B cell (primary cell): ENCODE measurements at regions not wholly inside any gene's neighbourhood (a gene's known extent, or its start where the extent isn't known, plus 50 kb on each side); places are given as distances from the start of the nearest gene placed in this dataset.

Experiments
- ATAC-seq: fragments of 200-7000 bp; cut with Tn5 transposase; one replicate; pipeline ENCODE4 v1.10.0; 2021; ENCODE audit warnings: low read depth, mild to moderate bottlenecking, moderate number of reproducible peaks, moderate library complexity
- CTCF ChIA-PET: fragments of 350-600 bp; sonication (Branson Sonifier 250); formaldehyde crosslinking; loops from one replicate; lab custom pipeline; 2021; ENCODE audit warnings: antibody characterized with exemption, inconsistent platforms; lab: Charles Lee
- POLR2A ChIA-PET: fragments of 350-600 bp; sonication (Branson Sonifier 250); formaldehyde crosslinking; loops from one replicate; lab custom pipeline; 2021; ENCODE audit warnings: antibody characterized with exemption; lab: Charles Lee
- DNase-seq: peaks from one replicate; pipeline ENCODE4 v3.0.0; 2013
- H2AFZ ChIP-seq: 2 replicates; pipeline ENCODE4 v1.6.1; 2012; ENCODE audit warnings: mild to moderate bottlenecking, low read depth, low read length; ENCODE audit not compliant: insufficient read depth, poor library complexity, severe bottlenecking
- H3K27ac ChIP-seq, 2 donors: 1 replicate in 1 of 2; 2 replicates in 1 of 2; pipeline ENCODE4 v1.5.1; 2012 to 2013; ENCODE audit warnings: low read length in 2 of 2, mild to moderate bottlenecking in 2 of 2, moderate library complexity in 1 of 2
- H3K27me3 ChIP-seq, 4 experiments: fragments of 200-600 bp in 1 of 4; sonication (generic) in 1 of 4; replicated peaks in 1 of 4; 1 replicate in 2 of 4; 2 replicates in 2 of 4; pipeline versions ENCODE4 v1.6.1 to v1.7.0; 2013 to 2016; ENCODE audit warnings: low read length in 3 of 4, mild to moderate bottlenecking in 2 of 4, mixed read lengths in 1 of 4, moderate library complexity in 1 of 4; ENCODE audit not compliant: insufficient read depth in 4 of 4, control insufficient read depth in 3 of 4; ENCODE audit errors: control extremely low read depth in 1 of 4
- H3K36me3 ChIP-seq, 2 experiments: replicated peaks in 1 of 2; 1 replicate in 1 of 2; 2 replicates in 1 of 2; pipeline versions ENCODE4 v1.6.1 to v1.7.1; 2013; ENCODE audit warnings: low read length in 1 of 2; ENCODE audit not compliant: insufficient read depth in 2 of 2, control insufficient read depth in 1 of 2; ENCODE audit errors: control extremely low read depth in 1 of 2, extremely low read depth in 1 of 2
- H3K4me1 ChIP-seq, 2 donors: fragments of 200-600 bp in 1 of 2; sonication (generic) in 1 of 2; 1 replicate in 1 of 2; 2 replicates in 1 of 2; pipeline versions ENCODE4 v1.5.1 to v1.6.1; 2013 to 2017; ENCODE audit warnings: low read length in 2 of 2; ENCODE audit not compliant: control insufficient read depth in 2 of 2, insufficient read depth in 2 of 2
- H3K4me2 ChIP-seq: replicated peaks from 2 replicates; pipeline ENCODE3; 2012; ENCODE audit warnings: mild to moderate bottlenecking, low read depth, low read length; ENCODE audit not compliant: poor library complexity, severe bottlenecking
- H3K4me3 ChIP-seq, 5 experiments: fragments of 200-600 bp in 1 of 5; sonication (generic) in 1 of 5; 1 replicate in 3 of 5; 2 replicates in 2 of 5; pipeline versions ENCODE4 v1.5.1 to v1.7.0; 2011 to 2016; ENCODE audit warnings: low read length in 4 of 5, mild to moderate bottlenecking in 4 of 5, low read depth in 2 of 5, control low read depth in 1 of 5, moderate library complexity in 1 of 5; ENCODE audit not compliant: insufficient read depth in 1 of 5; ENCODE audit errors: control extremely low read depth in 1 of 5, extremely low read depth in 1 of 5
- H3K79me2 ChIP-seq: fragments of 200-600 bp; sonication (generic); one replicate; pipeline ENCODE4 v1.6.0; 2016; ENCODE audit warnings: low read length; ENCODE audit not compliant: control insufficient read depth, insufficient read depth
- H3K9ac ChIP-seq: fragments of 200-600 bp; sonication (generic); 2 replicates; pipeline ENCODE4 v1.6.1; 2017; ENCODE audit warnings: mild to moderate bottlenecking, low read length, moderate library complexity
- H3K9me3 ChIP-seq, 3 donors: one replicate each; pipeline versions ENCODE4 v1.6.1 to v1.7.1; 2013; ENCODE audit warnings: low read length in 2 of 3; ENCODE audit not compliant: control insufficient read depth in 2 of 3, insufficient read depth in 1 of 3; ENCODE audit errors: control extremely low read depth in 1 of 3
- H4K20me1 ChIP-seq: 2 replicates; pipeline ENCODE4 v1.6.0; 2012; ENCODE audit warnings: mild to moderate bottlenecking, low read length; ENCODE audit not compliant: insufficient read depth, control insufficient read depth, poor library complexity, severe bottlenecking
- H3K27ac Mint-ChIP-seq: one replicate; pipeline ENCODE4 v1.8.0; 2021; ENCODE audit warnings: mixed read lengths
- H3K27me3 Mint-ChIP-seq: one replicate; pipeline ENCODE4 v1.8.0; 2021; ENCODE audit warnings: mixed read lengths
- H3K4me1 Mint-ChIP-seq: one replicate; pipeline ENCODE4 v1.8.0; 2021; ENCODE audit warnings: mixed read lengths
- H3K4me3 Mint-ChIP-seq: one replicate; pipeline ENCODE4 v1.8.0; 2021; ENCODE audit warnings: mixed read lengths
- H3K9me3 Mint-ChIP-seq: one replicate; pipeline ENCODE4 v1.8.0; 2022; ENCODE audit warnings: mixed read lengths; ENCODE audit not compliant: insufficient read depth
- EZH2 ChIP-seq: IDR thresholded peaks from 2 replicates; pipeline ENCODE4 v1.6.1; 2012; ENCODE audit warnings: borderline replicate concordance, low read depth, mild to moderate bottlenecking, moderate library complexity, low read length; ENCODE audit not compliant: insufficient read depth, poor library complexity, severe bottlenecking
- WGBS: methylation state at CpG from one replicate; pipeline ENCODE4 v1.1.5; 2013; ENCODE audit warnings: missing lambda C conversion rate; ENCODE audit not compliant: insufficient coverage; 5-methylcytosine and 5-hydroxymethylcytosine counted together
- intact Hi-C: fragments of 100-400 bp; cut with micrococcal nuclease; formaldehyde crosslinking; loops from one replicate; pipeline ENCODE4 v1.10.0; 2022
- TF ChIP-seq, protein P1 (sequence below): fragments of 200-600 bp; IDR thresholded peaks from one replicate; pipeline ENCODE4 v1.8.0; 2022; ENCODE audit warnings: antibody characterized with exemption, mild to moderate bottlenecking

DNA sequence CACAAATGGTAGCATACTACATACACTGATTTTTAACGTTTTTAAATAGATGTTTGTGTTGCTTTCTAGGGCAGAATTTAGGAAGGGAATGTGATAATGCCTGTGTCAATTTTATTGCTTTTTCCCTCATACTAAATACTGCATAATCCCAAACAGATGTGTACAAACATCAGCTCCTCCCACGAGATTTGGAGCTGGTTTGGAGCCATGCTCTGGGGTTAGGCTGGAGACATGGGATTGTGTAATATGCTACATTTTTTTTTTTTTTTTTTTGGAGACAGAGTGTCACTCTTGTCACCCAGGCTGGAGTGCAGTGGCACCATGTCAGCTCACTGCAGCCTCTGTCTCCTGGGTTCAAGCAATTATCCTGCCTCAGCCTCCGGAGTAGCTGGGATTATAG is 80.1 kb downstream of the EBLN2 start:
- H3K27me3 Mint-ChIP-seq, result peaks cover 16% of the 10 kb centered on the region
- H3K4me3 ChIP-seq, result no peak overlapping the region
- no peaks in the 10 kb centered on the region for H3K4me1 ChIP-seq
- ChIA-PET POLR2A (no interaction called here), CTCF (interaction anchor here (0.6 kb wide), 1 partner anchor 1265 kb away, joined by 3 read pairs; no protein-coding TSS in a partner anchor)
- H3K9me3 Mint-ChIP-seq, result no peaks in the 10 kb centered on the region
- WGBS, result 100% methylated on average over 1 of the region's 3 CpGs
- no peaks in the 10 kb centered on the region for H3K4me1 Mint-ChIP-seq
- H3K27ac Mint-ChIP-seq, result no peak overlapping the region
- H3K4me2 ChIP-seq, result no peak overlapping the region
- H3K9ac ChIP-seq, result no peak overlapping the region
- TF ChIP-seq, protein P1, sequence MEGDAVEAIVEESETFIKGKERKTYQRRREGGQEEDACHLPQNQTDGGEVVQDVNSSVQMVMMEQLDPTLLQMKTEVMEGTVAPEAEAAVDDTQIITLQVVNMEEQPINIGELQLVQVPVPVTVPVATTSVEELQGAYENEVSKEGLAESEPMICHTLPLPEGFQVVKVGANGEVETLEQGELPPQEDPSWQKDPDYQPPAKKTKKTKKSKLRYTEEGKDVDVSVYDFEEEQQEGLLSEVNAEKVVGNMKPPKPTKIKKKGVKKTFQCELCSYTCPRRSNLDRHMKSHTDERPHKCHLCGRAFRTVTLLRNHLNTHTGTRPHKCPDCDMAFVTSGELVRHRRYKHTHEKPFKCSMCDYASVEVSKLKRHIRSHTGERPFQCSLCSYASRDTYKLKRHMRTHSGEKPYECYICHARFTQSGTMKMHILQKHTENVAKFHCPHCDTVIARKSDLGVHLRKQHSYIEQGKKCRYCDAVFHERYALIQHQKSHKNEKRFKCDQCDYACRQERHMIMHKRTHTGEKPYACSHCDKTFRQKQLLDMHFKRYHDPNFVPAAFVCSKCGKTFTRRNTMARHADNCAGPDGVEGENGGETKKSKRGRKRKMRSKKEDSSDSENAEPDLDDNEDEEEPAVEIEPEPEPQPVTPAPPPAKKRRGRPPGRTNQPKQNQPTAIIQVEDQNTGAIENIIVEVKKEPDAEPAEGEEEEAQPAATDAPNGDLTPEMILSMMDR, result no peak
- no peak for TF ChIP-seq EZH2
- H4K20me1 ChIP-seq, result no peaks in the 10 kb centered on the region
- intact Hi-C loops, result no loop called here
- ATAC-seq (no peak), DNase-seq (no peak)
- H3K27me3 ChIP-seq, result peaks cover 0 to 5% (median 0%) of the 10 kb centered on the region in 4 experiments
- no peaks in the 10 kb centered on the region for H3K9me3 ChIP-seq
- H3K4me3 Mint-ChIP-seq, result no peak overlapping the region
- H3K36me3 ChIP-seq, result no peaks in the 10 kb centered on the region
- H3K27ac ChIP-seq, result no peak overlapping the region
- no peaks in the 10 kb centered on the region for H3K79me2 ChIP-seq
- no peak overlapping the region for H2AFZ ChIP-seq

- Mint-ChIP-seq H3K9me3 (no peaks in the 10 kb centered on the region), H3K27ac (no peak overlapping the region), H3K27me3 (peaks cover 12% of the 10 kb centered on the region), H3K4me1 (no peaks in the 10 kb centered on the region), H3K4me3 (no peak overlapping the region)
- Histone ChIP-seq H4K20me1 (no peaks in the 10 kb centered on the region), H3K4me3 (no peak overlapping the region), H3K4me1 (no peaks in the 10 kb centered on the region), H2AFZ (no peak overlapping the region), H3K36me3 (no peaks in the 10 kb centered on the region), H3K27ac (no peak overlapping the region), H3K27me3 (no peaks in the 10 kb centered on the region), H3K9me3 (no peaks in the 10 kb centered on the region), H3K9ac (no peak overlapping the region), H3K4me2 (no peak overlapping the region), H3K79me2 (no peaks in the 10 kb centered on the region)
- no peak for ATAC-seq
- no peak for DNase-seq
- ChIA-PET POLR2A (no interaction called here), CTCF (no interaction called here)
- WGBS, result 100% methylated on average over 3 of the region's 4 CpGs
- TF ChIP-seq, protein P1, result no peak
- TF ChIP-seq EZH2, result no peak
- intact Hi-C loops, result no loop called here
These were observed 81.9 kb downstream of the EBLN2 start for GRCh38 chr3:73143401-73143800.
